HAP-1 (cell line): ENCODE measurements at regions not wholly inside any gene's neighbourhood (a gene's known extent, or its start where the extent isn't known, plus 50 kb on each side); places are given as distances from the start of the nearest gene placed in this dataset.
"Not testable (repeated sequence)": the region's sequence is repeated elsewhere in the genome, so short reads cannot be mapped to it uniquely, and the experiment has no call there.

Source experiments
- DNase-seq, 2 experiments: peaks; one replicate each; pipeline ENCODE4 v3.0.0-alpha.2; 2016 to 2020; ENCODE audit warnings: low spot score in 2 of 2
- H3K27me3 ChIP-seq: fragments of 250-450 bp; sonication (Bioruptor Pico); 2 replicates; pipeline ENCODE4 v1.5.1; 2020; ENCODE audit warnings: low read depth, mild to moderate bottlenecking, moderate library complexity
- H3K36me3 ChIP-seq: fragments of 250-450 bp; sonication (Bioruptor Pico); replicated peaks from 2 replicates; pipeline ENCODE4 v1.5.1; 2020; ENCODE audit warnings: mild to moderate bottlenecking
- H3K4me1 ChIP-seq: fragments of 250-450 bp; sonication (Bioruptor Pico); 2 replicates; pipeline ENCODE4 v1.5.1; 2020; ENCODE audit warnings: mild to moderate bottlenecking
- H3K4me3 ChIP-seq: fragments of 250-450 bp; sonication (Bioruptor Pico); 2 replicates; pipeline ENCODE4 v1.5.1; 2020; ENCODE audit warnings: mild to moderate bottlenecking, moderate library complexity
- H3K9me3 ChIP-seq: fragments of 250-450 bp; sonication (Bioruptor Pico); 2 replicates; pipeline ENCODE4 v1.5.1; 2020; ENCODE audit warnings: mild to moderate bottlenecking, moderate library complexity
- in situ Hi-C: fragments of 300-500 bp; cut with MboI; formaldehyde crosslinking; loops from 3 replicates; pipeline ENCODE4 v1.14.3; 2020; ENCODE audit warnings: low sequenced_read_pairs, inconsistent platforms, mixed read lengths

DNA sequence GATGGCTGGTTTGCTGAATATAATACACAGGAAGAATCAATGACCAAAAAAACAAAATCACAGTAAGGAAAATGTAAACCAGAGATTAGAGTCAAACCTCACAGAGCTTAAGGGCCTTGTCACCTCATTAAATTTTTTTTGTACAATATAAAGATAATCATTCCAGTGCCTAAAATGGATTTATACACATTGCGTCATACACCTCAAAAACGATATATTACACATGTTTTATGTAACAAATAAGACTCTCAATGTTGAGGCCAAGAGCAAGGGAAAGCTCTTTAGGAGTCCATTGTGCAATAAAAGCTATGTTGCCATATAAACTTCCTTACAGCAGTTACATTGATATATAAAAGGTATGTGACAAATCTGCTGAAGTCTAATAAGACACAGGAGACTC is 856.7 kb upstream of the SLITRK1 start:
- H3K36me3 ChIP-seq: no peaks in the 10 kb centered on the region
- no peaks in the 10 kb centered on the region; the same call in 1 of the 2 replicates for H3K27me3 ChIP-seq
- in situ Hi-C loops: no loop called here
- no peak for DNase-seq
- no peaks in the 10 kb centered on the region for H3K4me1 ChIP-seq
- H3K4me3 ChIP-seq: no peak overlapping the region
- H3K9me3 ChIP-seq: no peaks in the 10 kb centered on the region

DNA sequence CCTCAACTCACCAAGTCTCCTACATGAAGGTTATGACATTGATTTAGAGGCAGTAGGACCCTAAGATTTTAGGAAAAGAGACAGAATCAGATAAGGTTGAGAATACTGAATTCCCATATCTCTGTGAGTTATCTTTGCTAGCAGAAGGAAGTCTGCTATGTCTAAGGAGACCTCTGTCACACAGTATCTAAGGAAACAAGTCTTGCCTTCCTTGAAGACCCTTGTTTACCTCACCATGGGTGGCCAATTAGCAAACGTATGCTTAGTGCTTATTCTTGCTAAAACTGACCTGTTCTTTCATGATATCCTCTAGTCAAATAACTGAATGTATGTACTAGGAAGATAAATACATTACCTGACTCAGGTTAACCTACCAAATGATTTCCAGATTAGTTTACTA is 855.4 kb upstream of the SLITRK1 start:
- no peaks in the 10 kb centered on the region for H3K9me3 ChIP-seq
- H3K4me1 ChIP-seq: no peaks in the 10 kb centered on the region
- H3K27me3 ChIP-seq: no peaks in the 10 kb centered on the region
- DNase-seq: no peak
- no peak overlapping the region for H3K4me3 ChIP-seq
- in situ Hi-C loops: no loop called here
- H3K36me3 ChIP-seq: no peaks in the 10 kb centered on the region

DNA sequence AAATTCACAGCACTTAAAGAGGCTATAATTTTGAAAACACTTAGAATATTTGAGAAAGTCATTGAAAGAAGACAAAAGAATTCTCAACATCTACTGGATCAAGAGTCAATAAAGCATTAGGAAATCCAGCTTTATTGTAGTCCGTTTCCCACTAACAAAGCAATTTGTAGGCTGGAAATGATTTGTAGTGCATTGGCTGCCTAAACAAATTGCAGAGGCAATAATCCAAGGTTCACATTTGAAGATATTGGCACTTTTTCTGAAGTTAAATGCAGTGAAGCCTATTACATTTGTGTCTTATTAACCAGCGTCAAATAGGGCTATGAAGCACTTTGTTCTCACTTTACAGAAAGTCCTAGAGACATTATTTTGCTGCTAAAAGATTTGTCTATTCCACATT is 848.1 kb upstream of the SLITRK1 start:
- Histone ChIP-seq H3K9me3 (no peaks in the 10 kb centered on the region), H3K27me3 (no peaks in the 10 kb centered on the region)
- in situ Hi-C loops: no loop called here

DNA sequence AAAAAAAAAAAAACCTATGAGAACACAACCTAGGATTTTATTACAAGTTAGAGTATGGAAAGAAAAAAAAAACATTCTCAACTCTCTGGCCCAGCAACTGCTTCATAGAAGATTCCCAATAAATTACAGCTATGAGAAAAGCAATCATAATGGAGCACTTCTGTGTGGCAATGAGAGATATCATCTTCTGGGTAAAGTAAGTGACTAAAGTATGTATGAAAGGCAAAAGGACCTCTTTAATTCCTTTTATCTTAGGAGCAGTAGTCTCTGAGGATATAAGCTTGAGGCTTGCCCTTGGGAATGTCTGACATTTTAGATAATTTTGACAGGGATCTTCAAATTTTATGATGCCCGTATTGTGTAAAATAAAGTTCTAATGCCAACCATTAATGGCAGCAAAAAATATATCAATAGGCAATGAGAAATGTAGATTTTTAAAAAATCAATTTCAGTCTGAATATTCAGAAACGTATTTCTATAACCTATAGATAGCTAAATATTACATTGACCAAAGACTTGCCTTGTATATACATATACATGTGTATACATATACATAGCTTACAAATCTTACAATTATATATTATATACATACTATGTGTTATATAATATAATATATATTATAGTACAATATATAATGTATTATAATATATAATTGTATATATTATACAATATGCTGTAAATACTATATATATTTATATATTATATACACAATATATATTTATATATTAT is 823.9 kb upstream of the SLITRK1 start:
- Histone ChIP-seq H3K27me3 (no peaks in the 10 kb centered on the region), H3K4me1 (no peaks in the 10 kb centered on the region), H3K4me3 (no peak overlapping the region), H3K9me3 (no peaks in the 10 kb centered on the region), H3K36me3 (no peaks in the 10 kb centered on the region)
- no peak for DNase-seq
- in situ Hi-C loops: no loop called here

More for the DNA sequence above, 848.1 kb upstream of the SLITRK1 start:
- peaks cover 10% of the 10 kb centered on the region for H3K4me1 ChIP-seq
- H3K36me3 ChIP-seq: no peaks in the 10 kb centered on the region
- DNase-seq: peak in 1 of 2 experiments; percentile 63
- no peak overlapping the region for H3K4me3 ChIP-seq

DNA sequence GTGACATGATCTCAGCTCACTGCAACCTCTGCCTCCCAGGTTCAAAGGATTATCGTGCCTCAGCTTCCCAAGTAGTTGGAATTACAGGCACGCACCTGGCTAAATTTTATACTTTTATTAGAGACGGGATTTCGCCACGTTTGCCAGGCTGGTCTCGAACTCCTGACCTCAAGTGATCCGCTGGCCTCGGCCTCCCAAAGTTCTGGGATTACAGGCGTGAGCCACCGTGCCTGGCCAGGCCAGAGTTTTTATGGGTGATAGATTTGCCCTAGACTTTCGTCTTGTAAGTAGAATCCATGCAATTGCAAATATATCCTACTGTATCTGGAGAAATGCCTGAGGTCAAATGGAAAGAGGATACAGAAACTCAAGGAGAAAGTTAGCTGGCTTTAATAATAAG is 819.9 kb upstream of the SLITRK1 start:
- no peaks in the 10 kb centered on the region for H3K36me3 ChIP-seq
- H3K4me1 ChIP-seq: no peaks in the 10 kb centered on the region
- no peaks in the 10 kb centered on the region for H3K9me3 ChIP-seq
- no peak for DNase-seq
- in situ Hi-C loops: no loop called here
- no peaks in the 10 kb centered on the region for H3K27me3 ChIP-seq
- no peak overlapping the region for H3K4me3 ChIP-seq

DNA sequence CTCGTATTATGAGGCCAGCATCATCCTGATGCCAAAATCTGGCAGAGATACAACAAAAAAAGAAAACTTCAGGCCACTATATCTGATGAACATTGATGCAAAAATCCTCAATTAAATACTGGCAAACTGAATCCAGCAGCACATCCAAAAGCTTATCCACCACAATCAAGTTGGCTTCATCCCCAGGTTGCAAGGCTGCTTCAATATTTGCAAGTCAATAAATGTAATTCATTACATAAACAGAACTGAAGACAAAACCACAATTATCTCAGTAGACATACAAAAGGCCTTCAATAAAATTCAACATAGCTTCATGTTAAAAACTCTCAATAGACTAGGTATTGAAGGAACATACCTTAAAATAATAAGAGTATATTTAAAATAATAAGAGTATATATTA is 815.3 kb upstream of the SLITRK1 start:
- H3K4me1 ChIP-seq, DNase-seq, H3K27me3 ChIP-seq, in situ Hi-C loops, H3K9me3 ChIP-seq, H3K36me3 ChIP-seq, H3K4me3 ChIP-seq: not testable (repeated sequence)

DNA sequence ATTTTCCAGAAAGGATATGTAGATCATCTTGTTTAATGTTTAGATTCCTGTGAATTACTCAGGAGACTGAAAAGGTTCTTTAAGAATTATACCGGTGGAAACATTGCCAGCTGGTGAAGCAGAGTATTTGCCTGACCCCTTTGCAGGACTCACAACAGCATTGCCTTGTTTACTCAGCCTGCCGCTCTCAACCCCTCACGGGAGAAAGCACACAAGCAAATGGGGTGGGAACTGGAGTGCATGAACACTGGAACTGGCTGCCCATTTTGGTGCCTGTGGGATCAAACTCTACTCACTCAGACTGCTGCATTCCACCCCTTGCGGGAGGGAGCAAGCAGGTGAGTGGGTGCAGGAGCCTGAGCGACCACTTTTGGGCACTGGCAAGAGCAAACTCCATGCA is 804.7 kb upstream of the SLITRK1 start:
- H3K9me3 ChIP-seq: no peaks in the 10 kb centered on the region
- H3K4me3 ChIP-seq: no peak overlapping the region
- H3K27me3 ChIP-seq: no peaks in the 10 kb centered on the region
- H3K4me1 ChIP-seq: no peaks in the 10 kb centered on the region
- DNase-seq: no peak
- in situ Hi-C loops: no loop called here
- no peaks in the 10 kb centered on the region for H3K36me3 ChIP-seq

DNA sequence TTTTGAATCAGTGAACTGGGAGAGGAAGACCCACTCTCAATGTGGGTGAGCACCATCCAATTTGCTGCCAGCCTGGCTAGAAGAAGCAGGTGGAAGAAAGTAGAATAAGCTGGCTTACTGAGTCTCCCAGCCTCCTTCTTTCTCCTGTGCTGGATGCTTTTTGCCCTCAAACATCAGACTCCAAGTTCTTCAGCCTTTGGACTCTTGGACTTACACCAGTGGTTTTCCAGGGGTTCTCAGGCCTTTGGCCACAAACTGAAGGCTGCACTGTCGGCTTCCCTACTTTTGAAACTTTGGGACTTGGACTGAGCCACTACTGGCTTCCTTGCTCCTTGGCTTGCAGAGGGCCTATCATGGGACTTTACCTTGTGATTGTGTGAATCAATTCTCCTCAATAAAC is 804.2 kb upstream of the SLITRK1 start:
- Histone ChIP-seq H3K9me3 (no peaks in the 10 kb centered on the region), H3K4me3 (no peak overlapping the region), H3K27me3 (no peaks in the 10 kb centered on the region), H3K4me1 (no peaks in the 10 kb centered on the region), H3K36me3 (no peaks in the 10 kb centered on the region)
- in situ Hi-C loops: no loop called here
- DNase-seq: no peak

DNA sequence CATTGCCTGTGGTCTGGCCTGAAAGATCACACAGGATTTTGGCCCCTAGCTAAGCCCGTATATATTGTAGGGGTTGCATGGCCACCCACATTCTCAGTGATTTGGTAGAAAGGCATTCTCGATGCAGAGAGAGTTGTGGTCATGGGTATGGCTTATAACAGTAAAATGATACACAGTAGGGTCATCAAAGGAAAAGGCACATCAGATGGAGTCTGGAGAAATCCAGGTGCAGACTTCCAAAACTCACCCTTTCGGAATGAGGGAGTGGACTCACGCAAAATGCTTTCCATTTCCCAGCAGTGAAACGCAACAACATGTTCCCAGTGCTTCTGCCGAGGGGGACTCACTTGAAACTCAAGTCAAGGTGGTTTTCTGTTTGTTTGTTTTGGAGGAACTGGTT is 802.5 kb upstream of the SLITRK1 start:
- in situ Hi-C loops: no loop called here

DNA sequence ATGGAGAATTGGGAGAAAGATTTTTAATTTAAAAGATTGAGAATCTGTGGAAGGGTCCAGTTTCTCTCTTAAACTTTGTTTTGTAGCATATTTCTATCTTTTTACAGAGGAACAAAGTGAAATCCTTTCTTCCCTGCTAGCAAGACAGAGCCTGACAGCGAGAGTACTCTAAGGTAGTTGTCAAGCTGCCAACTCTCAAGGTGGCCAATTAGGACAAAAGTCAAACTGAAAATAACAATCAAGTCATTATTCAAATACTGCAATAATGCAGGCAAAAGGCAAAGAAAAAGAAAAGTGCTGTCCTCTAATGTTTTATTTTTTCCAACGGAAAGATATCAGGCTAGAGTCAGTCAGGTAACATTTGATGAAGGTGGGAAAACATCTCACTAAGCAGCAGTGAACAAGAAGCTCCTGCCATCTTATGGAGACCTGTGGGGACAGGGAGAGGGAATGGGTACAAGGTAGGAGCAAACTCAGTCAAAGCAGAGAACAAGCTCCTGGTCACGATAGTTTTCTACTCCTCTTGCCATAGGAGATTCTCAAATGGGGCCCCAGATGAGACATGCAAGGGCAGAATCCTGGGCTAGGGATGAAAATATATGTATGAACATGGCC is 801.9 kb upstream of the SLITRK1 start:
- no peaks in the 10 kb centered on the region for H3K4me1 ChIP-seq
- DNase-seq: no peak
- H3K27me3 ChIP-seq: no peaks in the 10 kb centered on the region
- H3K4me3 ChIP-seq: no peak overlapping the region
- in situ Hi-C loops: no loop called here
- H3K9me3 ChIP-seq: no peaks in the 10 kb centered on the region
- no peaks in the 10 kb centered on the region for H3K36me3 ChIP-seq

More for the DNA sequence above, 802.5 kb upstream of the SLITRK1 start:
- no peaks in the 10 kb centered on the region for H3K36me3 ChIP-seq
- H3K4me3 ChIP-seq: no peak overlapping the region
- no peaks in the 10 kb centered on the region for H3K27me3 ChIP-seq
- no peaks in the 10 kb centered on the region for H3K9me3 ChIP-seq
- no peak for DNase-seq
- no peaks in the 10 kb centered on the region for H3K4me1 ChIP-seq

DNA sequence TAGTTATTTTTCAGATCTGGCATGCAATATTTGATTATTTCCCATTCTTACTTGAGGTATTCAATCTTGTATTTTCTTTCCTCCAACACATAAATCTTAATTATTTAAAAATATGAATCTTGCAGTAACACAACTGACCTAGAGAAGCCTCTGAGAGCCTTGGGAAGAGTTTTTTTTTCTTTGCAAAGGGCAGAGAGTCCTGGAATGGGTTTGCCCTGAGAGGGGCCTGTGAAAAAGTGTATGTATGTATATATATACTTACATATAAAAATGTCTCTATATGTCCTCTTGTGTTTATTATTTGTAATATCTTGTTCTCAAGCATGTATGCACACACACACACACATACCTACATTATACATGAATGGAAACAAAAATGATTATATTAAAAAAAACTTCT is 801.2 kb upstream of the SLITRK1 start:
- no peak for DNase-seq
- no peaks in the 10 kb centered on the region for H3K4me1 ChIP-seq
- no peaks in the 10 kb centered on the region for H3K36me3 ChIP-seq
- H3K9me3 ChIP-seq: no peaks in the 10 kb centered on the region
- H3K27me3 ChIP-seq: no peaks in the 10 kb centered on the region
- in situ Hi-C loops: no loop called here
- no peak overlapping the region for H3K4me3 ChIP-seq

DNA sequence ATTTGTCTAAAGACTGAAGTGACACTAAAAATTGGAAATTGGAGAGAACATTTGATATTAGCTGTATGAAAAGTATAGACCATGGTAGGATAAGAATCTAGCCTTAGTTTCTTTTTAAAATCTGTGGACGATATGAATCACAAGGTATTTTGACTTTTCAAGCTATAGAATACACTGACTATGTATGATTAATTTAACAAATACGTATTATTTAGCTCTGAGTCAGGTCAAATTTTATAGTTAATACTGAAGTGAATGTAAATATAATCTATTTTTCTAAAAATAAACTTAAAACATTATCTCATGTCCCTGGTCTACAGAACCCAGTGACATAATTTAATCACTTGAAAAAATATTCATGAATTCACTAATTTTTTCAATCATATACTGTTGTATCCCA is 795.6 kb upstream of the SLITRK1 start:
- in situ Hi-C loops: no loop called here
- H3K36me3 ChIP-seq: no peaks in the 10 kb centered on the region
- no peak overlapping the region for H3K4me3 ChIP-seq
- no peaks in the 10 kb centered on the region for H3K9me3 ChIP-seq
- DNase-seq: no peak
- no peaks in the 10 kb centered on the region for H3K4me1 ChIP-seq
- no peaks in the 10 kb centered on the region for H3K27me3 ChIP-seq

DNA sequence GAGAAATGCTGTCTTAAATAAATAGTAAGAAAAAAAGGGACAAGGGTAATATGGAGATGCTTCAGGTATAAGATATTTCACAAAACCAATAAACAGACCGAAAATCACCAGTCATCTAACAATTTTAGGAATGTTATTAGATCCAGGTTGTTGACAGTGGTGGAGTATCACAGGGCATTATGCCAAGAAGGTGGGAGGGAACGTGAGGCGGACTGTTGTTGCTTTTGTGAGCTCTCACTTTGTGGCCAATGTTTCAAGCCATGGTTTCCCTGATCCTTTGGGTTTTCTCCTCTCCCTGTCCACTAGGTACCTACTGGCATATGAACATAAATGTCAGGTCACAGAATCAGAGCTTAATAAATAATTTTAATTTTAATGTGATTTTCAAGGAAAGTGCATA is 790.3 kb upstream of the SLITRK1 start:
- Histone ChIP-seq H3K36me3 (no peaks in the 10 kb centered on the region), H3K4me3 (no peak overlapping the region), H3K4me1 (no peaks in the 10 kb centered on the region; the same call in 1 of the 2 replicates), H3K27me3 (no peaks in the 10 kb centered on the region), H3K9me3 (no peaks in the 10 kb centered on the region)
- DNase-seq: no peak
- in situ Hi-C loops: no loop called here

DNA sequence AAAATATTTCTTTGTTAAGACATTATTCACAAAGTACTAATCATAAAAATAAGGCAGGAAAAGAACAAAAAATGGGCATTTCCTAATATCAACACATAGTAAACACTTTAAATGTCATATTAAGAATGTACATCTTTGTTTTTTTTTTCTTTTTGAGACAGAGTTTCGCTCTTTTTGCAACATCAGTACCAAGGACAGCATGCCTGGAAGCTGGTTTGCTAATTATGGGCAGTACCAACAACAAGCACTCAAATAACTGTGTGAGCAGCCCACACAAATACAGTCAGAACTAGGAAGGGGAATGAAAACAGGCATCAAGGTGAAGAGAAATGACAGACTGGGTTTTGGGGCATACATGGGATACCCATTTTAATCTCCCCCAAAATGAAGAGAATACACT is 788.0 kb upstream of the SLITRK1 start:
- Histone ChIP-seq H3K36me3 (no peaks in the 10 kb centered on the region), H3K9me3 (no peaks in the 10 kb centered on the region), H3K4me1 (no peaks in the 10 kb centered on the region; the same call in 1 of the 2 replicates), H3K27me3 (no peaks in the 10 kb centered on the region), H3K4me3 (no peak overlapping the region)
- no peak for DNase-seq
- in situ Hi-C loops: no loop called here
